Right atrium auricular region (tissue), 2 donors: ENCODE measurements at regions not wholly inside any gene's neighbourhood (a gene's known extent, or its start where the extent isn't known, plus 50 kb on each side); places are given as distances from the start of the nearest gene placed in this dataset.

Experiments used
- DNase-seq: peaks from one replicate; pipeline ENCODE4 v3.0.0-alpha.2; 2019; ENCODE audit warnings: low spot score
- H3K27ac ChIP-seq, 2 donors: fragments of 200-600 bp; sonication (generic); 1 replicate in 1 of 2; 2 replicates in 1 of 2; pipeline ENCODE4 v1.5.1; 2016 to 2019
- H3K27me3 ChIP-seq, 2 donors: fragments of 200-600 bp; sonication (generic); one replicate each; pipeline versions ENCODE4 v1.5.1 to v1.6.0; 2017 to 2019
- H3K36me3 ChIP-seq: fragments of 200-600 bp; sonication (generic); one replicate; pipeline ENCODE4 v1.5.1; 2016
- H3K4me1 ChIP-seq, 2 donors: fragments of 200-600 bp; sonication (generic); one replicate each; pipeline versions ENCODE4 v1.5.1 to v1.6.0; 2017 to 2019
- H3K4me3 ChIP-seq, 2 donors: fragments of 200-600 bp; sonication (generic); 1 replicate in 1 of 2; 2 replicates in 1 of 2; pipeline ENCODE4 v1.5.1; 2017 to 2019; ENCODE audit warnings: mild to moderate bottlenecking in 1 of 2, moderate library complexity in 1 of 2
- H3K9me3 ChIP-seq, 2 donors: fragments of 200-600 bp; sonication (generic); one replicate each; pipeline ENCODE4 v1.5.1; 2019
- TF ChIP-seq, protein P1 (sequence below), 2 donors: fragments of 200-600 bp; sonication (generic); IDR thresholded peaks; one replicate each; pipeline ENCODE4 v1.5.1; 2019; ENCODE audit warnings: antibody characterized with exemption in 2 of 2

DNA sequence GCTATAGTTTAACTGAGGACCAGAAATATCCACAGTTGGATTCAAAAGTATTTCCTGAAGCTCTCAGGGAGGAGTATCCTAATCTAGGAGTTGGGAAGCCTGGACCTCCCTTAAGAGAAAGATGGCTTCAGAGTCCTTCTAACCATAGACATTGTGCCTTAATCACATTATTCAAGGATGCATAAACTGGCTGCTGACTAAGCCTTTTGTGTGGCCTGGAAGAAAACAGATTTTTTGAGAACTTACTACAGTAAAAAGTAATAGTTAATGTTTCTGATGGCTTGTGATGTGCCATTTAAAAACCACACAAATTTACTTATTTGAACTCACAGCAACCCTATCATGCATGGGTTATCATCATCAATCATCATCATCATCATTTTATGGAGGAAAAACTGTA, 126.2 kb upstream of the RPL38 start:
- Histone ChIP-seq H3K36me3 (no peaks in the 10 kb centered on the region), H3K27me3 (no peaks in the 10 kb centered on the region), H3K4me3 (no peak overlapping the region), H3K4me1 (no peaks in the 10 kb centered on the region), H3K9me3 (peaks cover 0 to 12% of the 10 kb centered on the region in 2 donors), H3K27ac (no peak overlapping the region)
- DNase-seq: no peak
- TF ChIP-seq, protein P1, sequence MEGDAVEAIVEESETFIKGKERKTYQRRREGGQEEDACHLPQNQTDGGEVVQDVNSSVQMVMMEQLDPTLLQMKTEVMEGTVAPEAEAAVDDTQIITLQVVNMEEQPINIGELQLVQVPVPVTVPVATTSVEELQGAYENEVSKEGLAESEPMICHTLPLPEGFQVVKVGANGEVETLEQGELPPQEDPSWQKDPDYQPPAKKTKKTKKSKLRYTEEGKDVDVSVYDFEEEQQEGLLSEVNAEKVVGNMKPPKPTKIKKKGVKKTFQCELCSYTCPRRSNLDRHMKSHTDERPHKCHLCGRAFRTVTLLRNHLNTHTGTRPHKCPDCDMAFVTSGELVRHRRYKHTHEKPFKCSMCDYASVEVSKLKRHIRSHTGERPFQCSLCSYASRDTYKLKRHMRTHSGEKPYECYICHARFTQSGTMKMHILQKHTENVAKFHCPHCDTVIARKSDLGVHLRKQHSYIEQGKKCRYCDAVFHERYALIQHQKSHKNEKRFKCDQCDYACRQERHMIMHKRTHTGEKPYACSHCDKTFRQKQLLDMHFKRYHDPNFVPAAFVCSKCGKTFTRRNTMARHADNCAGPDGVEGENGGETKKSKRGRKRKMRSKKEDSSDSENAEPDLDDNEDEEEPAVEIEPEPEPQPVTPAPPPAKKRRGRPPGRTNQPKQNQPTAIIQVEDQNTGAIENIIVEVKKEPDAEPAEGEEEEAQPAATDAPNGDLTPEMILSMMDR (IDR thresholded peaks at IDR 0.05): no peak

DNA sequence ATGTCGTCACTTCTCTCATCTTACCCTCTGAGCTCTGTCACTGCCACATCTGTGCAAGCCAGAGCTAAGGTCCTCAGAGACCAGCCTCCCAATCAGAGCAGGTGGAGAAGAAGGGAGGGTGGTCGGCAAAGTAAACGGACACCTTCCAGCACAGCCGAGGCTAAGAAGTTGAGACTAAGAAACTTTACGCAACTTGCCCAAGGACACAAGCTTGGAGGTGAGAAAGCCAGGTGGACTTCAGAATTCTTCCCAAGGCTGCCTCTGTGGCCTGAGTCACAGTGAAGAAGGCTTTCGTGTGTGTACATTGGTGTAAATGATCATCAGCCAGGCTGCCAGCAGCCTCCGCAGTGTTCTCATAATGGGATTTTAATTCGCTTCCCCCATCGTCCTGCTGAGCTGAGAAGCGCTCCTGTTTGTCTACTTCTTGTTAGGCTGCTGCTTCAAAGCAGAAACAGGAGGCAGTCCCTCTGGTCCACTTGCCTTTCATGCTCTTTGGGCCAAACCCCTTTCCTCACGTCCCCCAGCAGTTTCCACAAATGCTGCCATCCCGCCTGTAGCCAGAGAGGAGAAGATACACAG, 125.0 kb upstream of the RPL38 start:
- TF ChIP-seq, protein P1 (IDR thresholded peaks at IDR 0.05): no peak
- Histone ChIP-seq H3K4me1 (no peaks in the 10 kb centered on the region), H3K4me3 (no peak overlapping the region), H3K36me3 (no peaks in the 10 kb centered on the region), H3K27me3 (no peaks in the 10 kb centered on the region), H3K9me3 (peaks cover 0 to 11% of the 10 kb centered on the region in 2 donors), H3K27ac (no peak overlapping the region)
- DNase-seq: no peak

DNA sequence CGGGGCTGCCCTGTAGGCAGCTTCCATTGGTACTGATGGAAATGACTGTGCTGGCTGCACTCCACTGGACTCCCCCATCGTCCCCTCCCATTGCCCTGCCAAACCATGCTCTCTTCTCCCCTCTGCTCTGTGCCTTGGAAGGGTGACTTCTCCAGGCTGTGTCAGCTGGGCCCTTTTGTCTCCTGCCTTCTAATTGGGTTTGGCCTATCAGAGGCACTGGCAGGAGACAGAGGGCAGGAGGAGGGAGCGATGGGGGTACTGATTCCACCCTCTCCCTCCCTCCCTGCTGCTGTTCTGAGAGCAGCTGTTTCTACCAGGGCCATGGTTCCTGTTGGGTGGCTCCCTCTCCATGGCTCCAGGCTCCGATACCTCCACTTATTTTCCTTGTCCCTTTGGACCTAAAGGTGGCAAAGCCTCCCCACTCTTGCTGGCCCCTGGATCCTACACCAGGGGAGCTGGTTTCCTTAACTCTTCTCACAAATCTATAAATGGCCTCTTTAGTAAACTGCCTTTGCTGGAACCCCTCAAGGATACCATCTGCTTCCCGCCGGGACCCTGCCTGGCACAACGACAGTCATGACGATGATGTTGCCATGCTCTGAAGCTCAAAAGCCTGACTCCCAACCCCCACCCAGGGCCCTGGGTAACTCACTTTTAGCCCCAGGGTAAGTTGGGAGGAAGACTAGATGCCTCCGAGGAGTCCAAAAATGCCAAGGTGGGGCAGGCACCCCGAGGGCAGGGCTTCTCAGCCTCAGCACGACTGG, 123.8 kb upstream of the RPL38 start:
- no peaks in the 10 kb centered on the region for H3K27me3 ChIP-seq
- no peak overlapping the region for H3K4me3 ChIP-seq
- no peak overlapping the region for H3K27ac ChIP-seq
- H3K36me3 ChIP-seq: no peaks in the 10 kb centered on the region
- no peaks in the 10 kb centered on the region for H3K9me3 ChIP-seq
- TF ChIP-seq, protein P1 (IDR thresholded peaks at IDR 0.05): no peak
- no peak for DNase-seq
- no peaks in the 10 kb centered on the region for H3K4me1 ChIP-seq

DNA sequence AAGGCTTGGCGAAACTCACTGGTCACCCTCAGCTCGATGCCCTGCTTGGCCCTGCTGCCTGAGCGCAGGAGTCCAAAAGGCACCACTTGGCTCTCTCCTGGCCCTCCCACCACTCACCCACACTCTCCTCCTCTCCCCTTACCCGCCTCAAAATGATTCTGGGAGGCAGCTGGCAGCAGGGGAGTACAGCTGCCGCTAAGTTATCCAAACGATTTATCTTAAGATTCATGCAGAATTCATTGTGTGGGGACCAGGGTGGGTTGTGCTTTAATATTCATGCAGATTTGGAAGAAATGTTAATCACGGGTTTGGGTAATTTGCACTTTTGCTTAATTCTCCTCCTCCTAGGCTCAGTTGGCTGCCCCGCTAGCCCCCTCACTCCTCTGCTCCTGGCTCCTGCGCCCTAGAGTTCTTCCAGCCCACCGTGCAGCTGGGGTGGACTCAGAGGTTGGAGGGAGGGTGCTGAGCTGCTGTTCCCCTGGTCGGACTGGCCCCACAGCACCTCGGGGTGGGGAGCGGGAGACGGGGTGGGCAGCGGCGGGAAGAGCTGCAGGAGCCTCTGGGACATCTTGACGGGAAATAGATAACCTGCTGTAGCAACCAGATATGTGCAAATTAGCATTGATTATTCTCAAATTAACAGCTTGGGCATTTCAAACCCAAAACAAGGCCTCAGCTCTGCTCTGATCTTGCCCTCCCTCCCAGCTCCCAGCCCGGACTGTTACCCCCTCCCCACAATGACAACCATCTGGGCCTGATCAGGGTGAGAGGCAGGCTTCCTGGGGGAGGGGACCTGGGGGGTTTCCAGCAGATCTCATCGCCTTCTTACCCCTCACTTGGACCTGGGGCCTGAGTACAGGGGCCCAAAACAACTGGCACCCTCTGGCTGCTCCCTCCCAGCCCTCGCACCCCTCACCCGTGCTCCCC, 122.6 kb upstream of the RPL38 start:
- TF ChIP-seq, protein P1 (IDR thresholded peaks at IDR 0.05): no peak
- no peak for DNase-seq
- H3K27ac ChIP-seq: no peak overlapping the region
- no peak overlapping the region for H3K4me3 ChIP-seq
- no peaks in the 10 kb centered on the region for H3K4me1 ChIP-seq
- no peaks in the 10 kb centered on the region for H3K36me3 ChIP-seq
- H3K27me3 ChIP-seq: no peaks in the 10 kb centered on the region
- H3K9me3 ChIP-seq: no peaks in the 10 kb centered on the region

DNA sequence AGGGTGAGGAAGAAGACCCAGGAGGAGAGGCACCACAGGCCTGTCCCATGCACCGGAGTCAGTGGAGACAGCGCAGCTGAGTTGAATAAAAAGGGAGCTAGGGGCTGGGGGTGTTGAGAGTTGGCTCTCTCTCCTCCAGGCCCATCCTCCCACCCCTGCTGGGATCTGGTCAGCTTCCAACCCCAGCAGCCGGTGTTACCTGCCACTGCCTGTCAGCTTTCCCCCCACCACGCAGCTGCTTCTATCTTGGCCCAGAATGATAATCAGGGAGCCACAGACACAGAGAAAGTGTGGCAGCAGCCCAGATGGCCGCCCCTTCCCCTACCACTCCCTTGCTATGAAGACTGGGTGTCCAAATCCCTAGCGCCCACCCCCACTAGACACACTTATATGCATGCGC, 120.6 kb upstream of the RPL38 start:
- Histone ChIP-seq H3K27ac (no peak overlapping the region), H3K36me3 (no peaks in the 10 kb centered on the region), H3K27me3 (no peaks in the 10 kb centered on the region), H3K4me3 (no peak overlapping the region), H3K9me3 (no peaks in the 10 kb centered on the region), H3K4me1 (no peaks in the 10 kb centered on the region)
- TF ChIP-seq, protein P1 (IDR thresholded peaks at IDR 0.05): no peak
- no peak for DNase-seq
